PC-9 (cell line): ENCODE measurements at regions not wholly inside any gene's neighbourhood (a gene's known extent, or its start where the extent isn't known, plus 50 kb on each side); places are given as distances from the start of the nearest gene placed in this dataset.

Source experiments
- CTCF ChIP-seq: fragments of 200-600 bp; sonication (generic); conservative IDR thresholded peaks from 2 replicates; pipeline ENCODE4 v1.6.1; 2017; ENCODE audit warnings: mixed run types, antibody characterized with exemption, mild to moderate bottlenecking, moderate library complexity
- EZH2 ChIP-seq: fragments of 200-600 bp; sonication (generic); IDR thresholded peaks from 2 replicates; pipeline ENCODE4 v1.8.0; 2017; ENCODE audit warnings: antibody characterized with exemption, low read depth

- TF ChIP-seq CTCF (no peak), EZH2 (no peak)
These were observed 71.9 kb upstream of the CCDC68 start for GRCh38 chr18:55031164-55031563.
